ENCODE measurements at regions not wholly inside any gene's neighbourhood (a gene's known extent, or its start where the extent isn't known, plus 50 kb on each side); places are given as distances from the start of the nearest gene placed in this dataset.

DNA sequence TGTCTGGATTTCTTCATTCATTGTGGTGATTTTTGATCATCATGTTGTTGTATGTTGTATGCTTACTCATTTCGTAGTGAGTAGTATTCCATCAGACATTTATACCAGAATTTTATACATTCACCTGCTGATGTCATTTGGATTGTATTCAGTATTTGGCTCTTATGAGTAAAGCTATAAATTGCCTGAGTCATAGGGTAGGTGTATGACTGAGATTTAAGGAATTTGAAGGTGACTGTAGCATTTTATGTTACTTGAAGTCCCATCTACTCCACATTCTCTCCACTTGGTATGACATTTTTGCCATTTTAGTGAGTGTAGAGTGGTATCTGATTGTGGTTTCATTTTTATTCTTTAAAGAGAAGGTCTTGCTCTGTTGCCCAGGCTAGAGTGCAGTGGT is 548.2 kb downstream of the TBC1D22A start:
- H3K27ac ChIP-seq: no peak overlapping the region
- TF ChIP-seq, protein P1, sequence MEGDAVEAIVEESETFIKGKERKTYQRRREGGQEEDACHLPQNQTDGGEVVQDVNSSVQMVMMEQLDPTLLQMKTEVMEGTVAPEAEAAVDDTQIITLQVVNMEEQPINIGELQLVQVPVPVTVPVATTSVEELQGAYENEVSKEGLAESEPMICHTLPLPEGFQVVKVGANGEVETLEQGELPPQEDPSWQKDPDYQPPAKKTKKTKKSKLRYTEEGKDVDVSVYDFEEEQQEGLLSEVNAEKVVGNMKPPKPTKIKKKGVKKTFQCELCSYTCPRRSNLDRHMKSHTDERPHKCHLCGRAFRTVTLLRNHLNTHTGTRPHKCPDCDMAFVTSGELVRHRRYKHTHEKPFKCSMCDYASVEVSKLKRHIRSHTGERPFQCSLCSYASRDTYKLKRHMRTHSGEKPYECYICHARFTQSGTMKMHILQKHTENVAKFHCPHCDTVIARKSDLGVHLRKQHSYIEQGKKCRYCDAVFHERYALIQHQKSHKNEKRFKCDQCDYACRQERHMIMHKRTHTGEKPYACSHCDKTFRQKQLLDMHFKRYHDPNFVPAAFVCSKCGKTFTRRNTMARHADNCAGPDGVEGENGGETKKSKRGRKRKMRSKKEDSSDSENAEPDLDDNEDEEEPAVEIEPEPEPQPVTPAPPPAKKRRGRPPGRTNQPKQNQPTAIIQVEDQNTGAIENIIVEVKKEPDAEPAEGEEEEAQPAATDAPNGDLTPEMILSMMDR (IDR thresholded peaks at IDR 0.05): no peak
- TF ChIP-seq ZFX (IDR thresholded peaks at IDR 0.05; ENCODE audit: borderline replicate concordance): no peak

GRCh38 chr22:47309946-47310345 is 547.5 kb downstream of the TBC1D22A start:
- TF ChIP-seq, protein P1 (IDR thresholded peaks at IDR 0.05): no peak
- H3K27ac ChIP-seq: no peak overlapping the region

DNA sequence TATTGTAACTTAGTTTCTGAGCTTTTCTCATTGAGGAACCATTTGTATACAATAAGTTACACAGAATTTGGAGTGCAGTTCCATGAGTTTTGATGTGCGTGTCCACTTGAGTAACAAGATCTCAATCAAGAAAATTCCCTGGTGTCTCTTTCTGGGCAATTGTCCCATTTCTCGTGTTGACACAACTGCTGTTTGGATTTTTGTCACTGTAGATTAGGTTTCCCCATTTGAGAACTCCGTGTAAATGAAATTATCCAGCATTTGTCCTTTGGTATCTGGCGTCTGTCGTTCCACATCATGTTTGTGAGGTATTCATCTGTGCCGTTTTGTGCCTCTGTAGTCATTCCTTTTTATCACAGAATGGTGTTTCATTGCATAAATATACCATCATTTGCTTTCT is 547.0 kb downstream of the TBC1D22A start:
- H3K27ac ChIP-seq: no peak overlapping the region
- TF ChIP-seq ZFX (IDR thresholded peaks at IDR 0.05; ENCODE audit: borderline replicate concordance): no peak
- TF ChIP-seq, protein P1 (IDR thresholded peaks at IDR 0.05): no peak

- TF ChIP-seq ZFX (IDR thresholded peaks at IDR 0.05; ENCODE audit: borderline replicate concordance): no peak
- TF ChIP-seq, protein P1 (IDR thresholded peaks at IDR 0.05): no peak
Observed at GRCh38 chr22:47308886-47309285, 546.4 kb downstream of the TBC1D22A start.

DNA sequence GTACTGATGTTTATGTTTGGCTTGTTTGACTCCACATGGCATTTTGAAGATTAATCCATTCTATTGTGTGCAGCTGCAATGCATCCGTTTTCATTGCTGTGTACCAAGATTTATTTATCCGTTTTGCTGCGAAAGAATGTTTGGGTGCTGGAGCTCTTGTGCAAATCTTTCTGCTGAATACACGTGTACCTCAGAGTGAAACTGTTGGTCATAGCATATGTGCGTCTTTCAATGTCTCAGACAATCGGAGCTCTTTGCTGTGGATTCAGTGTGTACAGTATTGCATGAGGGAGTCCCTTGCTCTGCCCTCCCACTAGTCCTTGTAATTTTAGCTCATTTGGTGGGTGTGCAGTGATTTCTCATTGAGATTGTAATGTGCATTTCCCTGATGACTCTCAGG is 545.4 kb downstream of the TBC1D22A start:
- H3K27ac ChIP-seq: no peak overlapping the region
- TF ChIP-seq ZFX (IDR thresholded peaks at IDR 0.05; ENCODE audit: borderline replicate concordance): no peak

More at GRCh38 chr22:47308886-47309285, 546.4 kb downstream of the TBC1D22A start:
- no peak overlapping the region for H3K27ac ChIP-seq

GRCh38 chr22:47307326-47307725 is 544.9 kb downstream of the TBC1D22A start:
- TF ChIP-seq, protein P1 (IDR thresholded peaks at IDR 0.05): no peak
- no peak for TF ChIP-seq ZFX (IDR thresholded peaks at IDR 0.05; ENCODE audit: borderline replicate concordance)
- H3K27ac ChIP-seq: no peak overlapping the region

- no peak for TF ChIP-seq ZFX (IDR thresholded peaks at IDR 0.05; ENCODE audit: borderline replicate concordance)
- TF ChIP-seq, protein P1 (IDR thresholded peaks at IDR 0.05): no peak
- H3K27ac ChIP-seq: no peak overlapping the region
Observed at GRCh38 chr22:47304854-47305253, 542.4 kb downstream of the TBC1D22A start.

DNA sequence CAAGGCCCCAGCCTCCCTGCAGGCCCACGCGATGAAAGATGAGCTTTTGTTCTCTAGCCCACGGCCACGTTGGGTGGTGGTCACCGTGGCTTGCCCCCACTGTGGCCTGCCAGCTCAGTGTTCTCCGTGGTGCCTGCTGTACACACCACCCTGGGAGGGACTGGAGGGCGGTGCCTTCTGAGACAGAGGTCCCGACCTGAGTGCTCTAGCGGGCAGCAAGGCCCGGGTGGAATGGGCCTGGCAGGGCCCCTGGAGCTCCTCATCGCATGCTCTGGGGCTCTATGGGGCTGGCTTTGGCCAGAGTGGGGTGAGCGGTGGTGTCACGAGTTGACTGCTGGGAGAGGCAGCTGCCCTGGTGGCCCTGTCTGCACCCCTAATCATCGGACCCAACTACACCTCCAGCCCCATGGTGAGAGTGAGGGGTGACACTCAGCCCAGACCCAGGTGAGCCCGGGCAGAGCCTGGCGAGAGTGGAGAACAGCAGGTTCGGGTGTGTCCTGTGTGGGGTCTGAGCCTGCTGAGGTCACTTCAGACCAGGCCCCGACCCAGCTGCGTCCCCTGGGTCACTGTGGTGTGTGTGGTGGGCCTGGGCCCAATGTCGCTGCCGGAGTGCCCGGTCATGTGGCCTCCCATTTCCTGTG is 541.9 kb downstream of the TBC1D22A start:
- TF ChIP-seq ZFX (IDR thresholded peaks at IDR 0.05; ENCODE audit: borderline replicate concordance): no peak
- TF ChIP-seq, protein P1 (IDR thresholded peaks at IDR 0.05): no peak
- no peak overlapping the region for H3K27ac ChIP-seq
